ENCODE measurements at regions not wholly inside any gene's neighbourhood (a gene's known extent, or its start where the extent isn't known, plus 50 kb on each side); places are given as distances from the start of the nearest gene placed in this dataset.

GRCh38 chr18:67665266-67665665, 148.7 kb upstream of the DSEL start:
- TF ChIP-seq POLR2A (IDR thresholded peaks at IDR 0.05; ENCODE audit: extremely low read depth, insufficient read length) = no peak
- TF ChIP-seq, protein P1, sequence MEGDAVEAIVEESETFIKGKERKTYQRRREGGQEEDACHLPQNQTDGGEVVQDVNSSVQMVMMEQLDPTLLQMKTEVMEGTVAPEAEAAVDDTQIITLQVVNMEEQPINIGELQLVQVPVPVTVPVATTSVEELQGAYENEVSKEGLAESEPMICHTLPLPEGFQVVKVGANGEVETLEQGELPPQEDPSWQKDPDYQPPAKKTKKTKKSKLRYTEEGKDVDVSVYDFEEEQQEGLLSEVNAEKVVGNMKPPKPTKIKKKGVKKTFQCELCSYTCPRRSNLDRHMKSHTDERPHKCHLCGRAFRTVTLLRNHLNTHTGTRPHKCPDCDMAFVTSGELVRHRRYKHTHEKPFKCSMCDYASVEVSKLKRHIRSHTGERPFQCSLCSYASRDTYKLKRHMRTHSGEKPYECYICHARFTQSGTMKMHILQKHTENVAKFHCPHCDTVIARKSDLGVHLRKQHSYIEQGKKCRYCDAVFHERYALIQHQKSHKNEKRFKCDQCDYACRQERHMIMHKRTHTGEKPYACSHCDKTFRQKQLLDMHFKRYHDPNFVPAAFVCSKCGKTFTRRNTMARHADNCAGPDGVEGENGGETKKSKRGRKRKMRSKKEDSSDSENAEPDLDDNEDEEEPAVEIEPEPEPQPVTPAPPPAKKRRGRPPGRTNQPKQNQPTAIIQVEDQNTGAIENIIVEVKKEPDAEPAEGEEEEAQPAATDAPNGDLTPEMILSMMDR (IDR thresholded peaks at IDR 0.05; ENCODE audit: low read depth, low read length) = no peak
